T-helper 17 cell (primary cell): ENCODE measurements at regions not wholly inside any gene's neighbourhood (a gene's known extent, or its start where the extent isn't known, plus 50 kb on each side); places are given as distances from the start of the nearest gene placed in this dataset.

Experiments
- ATAC-seq: fragments of 150-1000 bp; cut with Tn5 transposase; 2 replicates; pipeline ENCODE4 v1.10.0; 2021; ENCODE audit warnings: mild to moderate bottlenecking, moderate library complexity
- DNase-seq, 3 donors: peaks; one replicate each; pipeline versions ENCODE4 v3.0.0 to v3.0.0-alpha.2; 2020 to 2021
- H3K9me3 ChIP-seq: one replicate; pipeline ENCODE4 v1.7.0; 2013; ENCODE audit warnings: low read length, mild to moderate bottlenecking; ENCODE audit not compliant: control insufficient read depth, poor library complexity, severe bottlenecking
- H3K27ac Mint-ChIP-seq: one replicate; pipeline ENCODE4 v1.8.0; 2022; ENCODE audit warnings: mild to moderate bottlenecking, moderate library complexity, mixed read lengths
- H3K27me3 Mint-ChIP-seq: one replicate; pipeline ENCODE4 v1.8.0; 2022; ENCODE audit warnings: mixed read lengths
- H3K36me3 Mint-ChIP-seq: one replicate; pipeline ENCODE4 v1.8.0; 2022; ENCODE audit warnings: low read depth, mixed read lengths
- H3K4me1 Mint-ChIP-seq: one replicate; pipeline ENCODE4 v1.8.0; 2022; ENCODE audit warnings: mild to moderate bottlenecking, mixed read lengths
- H3K4me3 Mint-ChIP-seq: one replicate; pipeline ENCODE4 v1.8.0; 2022; ENCODE audit warnings: mild to moderate bottlenecking, moderate library complexity, mixed read lengths

- no peak overlapping the region for H3K4me3 Mint-ChIP-seq
- peaks cover 8% of the 10 kb centered on the region for H3K4me1 Mint-ChIP-seq
- no peaks in the 10 kb centered on the region for H3K36me3 Mint-ChIP-seq
These were observed 142.4 kb downstream of the C9orf50 start for GRCh38 chr9:129478461-129478860.

GRCh38 chr9:129476821-129477611 lies 143.9 kb downstream of the C9orf50 start:
- no peak for DNase-seq
- H3K36me3 Mint-ChIP-seq = no peaks in the 10 kb centered on the region
- H3K4me3 Mint-ChIP-seq = no peak overlapping the region
- no peaks in the 10 kb centered on the region for H3K9me3 ChIP-seq
- peaks cover 8% of the 10 kb centered on the region for H3K4me1 Mint-ChIP-seq
- no peaks in the 10 kb centered on the region for H3K27me3 Mint-ChIP-seq
- no peak for ATAC-seq
- H3K27ac Mint-ChIP-seq = no peak overlapping the region

More at GRCh38 chr9:129478461-129478860, 142.4 kb downstream of the C9orf50 start:
- Mint-ChIP-seq H3K27ac (no peak overlapping the region), H3K27me3 (no peaks in the 10 kb centered on the region)
- DNase-seq (no peak), ATAC-seq (no peak)
- no peaks in the 10 kb centered on the region for H3K9me3 ChIP-seq

- Mint-ChIP-seq H3K4me1 (peaks cover 11% of the 10 kb centered on the region), H3K36me3 (no peaks in the 10 kb centered on the region), H3K4me3 (no peak overlapping the region), H3K27ac (no peak overlapping the region), H3K27me3 (no peaks in the 10 kb centered on the region)
- DNase-seq (no peak), ATAC-seq (no peak)
- H3K9me3 ChIP-seq = no peaks in the 10 kb centered on the region
These were observed 146.0 kb downstream of the C9orf50 start for GRCh38 chr9:129474740-129475404.

- Mint-ChIP-seq H3K36me3 (no peaks in the 10 kb centered on the region), H3K4me1 (peaks cover 13% of the 10 kb centered on the region), H3K27me3 (no peaks in the 10 kb centered on the region), H3K27ac (no peak overlapping the region), H3K4me3 (no peak overlapping the region)
- DNase-seq = no peak
- no peaks in the 10 kb centered on the region for H3K9me3 ChIP-seq
- no peak for ATAC-seq
These were observed 147.2 kb downstream of the C9orf50 start for GRCh38 chr9:129473523-129474244.

- Mint-ChIP-seq H3K27me3 (no peaks in the 10 kb centered on the region), H3K4me3 (no peak overlapping the region), H3K27ac (no peak overlapping the region), H3K36me3 (no peaks in the 10 kb centered on the region), H3K4me1 (peaks cover 15% of the 10 kb centered on the region)
- no peak for ATAC-seq
- no peak for DNase-seq
- no peaks in the 10 kb centered on the region for H3K9me3 ChIP-seq
These were observed 148.2 kb downstream of the C9orf50 start for GRCh38 chr9:129472651-129473102.

- peaks cover 13% of the 10 kb centered on the region for H3K4me1 Mint-ChIP-seq
- no peak for ATAC-seq
- H3K36me3 Mint-ChIP-seq = no peaks in the 10 kb centered on the region
These were observed 149.5 kb downstream of the C9orf50 start for GRCh38 chr9:129471201-129472019.

GRCh38 chr9:129469988-129470316 lies 150.9 kb downstream of the C9orf50 start:
- Mint-ChIP-seq H3K27me3 (no peaks in the 10 kb centered on the region), H3K27ac (peak overlapping the region; percentile 60), H3K4me1 (peaks cover 24% of the 10 kb centered on the region), H3K4me3 (no peak overlapping the region), H3K36me3 (no peaks in the 10 kb centered on the region)
- no peaks in the 10 kb centered on the region for H3K9me3 ChIP-seq
- no peak for ATAC-seq
- DNase-seq = no peak

More at GRCh38 chr9:129471201-129472019, 149.5 kb downstream of the C9orf50 start:
- Mint-ChIP-seq H3K4me3 (no peak overlapping the region), H3K27ac (no peak overlapping the region), H3K27me3 (no peaks in the 10 kb centered on the region)
- no peak for DNase-seq
- H3K9me3 ChIP-seq = no peaks in the 10 kb centered on the region

- Mint-ChIP-seq H3K27me3 (no peaks in the 10 kb centered on the region), H3K27ac (peak overlapping the region; percentile 60), H3K36me3 (no peaks in the 10 kb centered on the region), H3K4me3 (no peak overlapping the region), H3K4me1 (peaks cover 26% of the 10 kb centered on the region)
- H3K9me3 ChIP-seq = no peaks in the 10 kb centered on the region
- no peak for DNase-seq
- ATAC-seq = no peak
These were observed 151.5 kb downstream of the C9orf50 start for GRCh38 chr9:129469188-129469987.

- H3K4me3 Mint-ChIP-seq = no peak overlapping the region
- H3K9me3 ChIP-seq = no peaks in the 10 kb centered on the region
- peaks cover 26% of the 10 kb centered on the region for H3K4me1 Mint-ChIP-seq
- H3K36me3 Mint-ChIP-seq = no peaks in the 10 kb centered on the region
- ATAC-seq (no peak), DNase-seq (no peak)
- no peaks in the 10 kb centered on the region for H3K27me3 Mint-ChIP-seq
- no peak overlapping the region for H3K27ac Mint-ChIP-seq
These were observed 152.9 kb downstream of the C9orf50 start for GRCh38 chr9:129467739-129468666.

- Mint-ChIP-seq H3K27ac (no peak overlapping the region), H3K36me3 (no peaks in the 10 kb centered on the region), H3K27me3 (no peaks in the 10 kb centered on the region), H3K4me3 (no peak overlapping the region), H3K4me1 (peaks cover 24% of the 10 kb centered on the region)
- H3K9me3 ChIP-seq = no peaks in the 10 kb centered on the region
- ATAC-seq = no peak
- no peak for DNase-seq
These were observed 153.8 kb downstream of the C9orf50 start for GRCh38 chr9:129467004-129467588.

GRCh38 chr9:129465834-129466535 lies 154.9 kb downstream of the C9orf50 start:
- peak overlapping the region; percentile 67 for H3K4me3 Mint-ChIP-seq
- ATAC-seq (no peak), DNase-seq (no peak)
- no peaks in the 10 kb centered on the region for H3K27me3 Mint-ChIP-seq
- H3K27ac Mint-ChIP-seq = peak overlapping the region; percentile 37
- peaks cover 23% of the 10 kb centered on the region for H3K4me1 Mint-ChIP-seq
- no peaks in the 10 kb centered on the region for H3K36me3 Mint-ChIP-seq
- no peaks in the 10 kb centered on the region for H3K9me3 ChIP-seq
